Spleen (tissue), 7 donors: ENCODE measurements at regions not wholly inside any gene's neighbourhood (a gene's known extent, or its start where the extent isn't known, plus 50 kb on each side); places are given as distances from the start of the nearest gene placed in this dataset.

Experiments used
- POLR2A ChIP-seq, 3 donors: fragments of 450-650 bp; IDR thresholded peaks; one replicate each; pipeline ENCODE4 v1.5.1; 2017; ENCODE audit warnings: antibody characterized with exemption in 3 of 3, mild to moderate bottlenecking in 1 of 3
- TF ChIP-seq, protein P1 (sequence below), 11 experiments: fragments of 200-600 bp in 7 of 11; fragments of 450-650 bp in 4 of 11; sonication (generic) in 4 of 11; IDR thresholded peaks in 8 of 11; conservative IDR thresholded peaks in 3 of 11; 1 replicate in 7 of 11; 2 replicates in 4 of 11; pipeline versions ENCODE4 v1.4.0 to v1.8.0; 2016 to 2021; ENCODE audit warnings: antibody characterized with exemption in 11 of 11, inconsistent platforms in 4 of 11, mild to moderate bottlenecking in 1 of 11
- donor health status: DM: no; HTN: no; CAD: no; lungs with moderate emphysema.
- donor health status: DM: no; HTN: no; CAD: no.
- donor health status: DM: no; HTN: no; CAD: no.

DNA sequence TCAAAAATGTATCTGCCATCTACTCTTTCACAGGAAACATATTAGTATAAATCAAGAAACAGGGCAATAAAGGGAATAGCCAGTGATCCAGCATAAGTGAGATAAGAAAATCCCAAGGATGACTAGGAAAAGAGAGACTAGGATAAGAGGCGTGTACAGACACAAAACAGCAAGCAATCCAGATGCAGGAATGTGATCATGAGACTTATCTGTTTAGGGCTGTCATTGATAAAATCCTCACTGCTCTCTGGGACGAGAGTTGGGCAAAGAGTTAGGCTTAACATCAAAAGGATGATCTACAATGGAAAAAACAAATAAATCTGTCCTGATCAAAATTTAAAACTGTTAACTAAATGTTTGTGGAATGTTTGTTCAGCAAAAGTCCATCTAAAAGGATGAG lies 1156.8 kb upstream of the C9orf72 start:
- TF ChIP-seq, protein P1, sequence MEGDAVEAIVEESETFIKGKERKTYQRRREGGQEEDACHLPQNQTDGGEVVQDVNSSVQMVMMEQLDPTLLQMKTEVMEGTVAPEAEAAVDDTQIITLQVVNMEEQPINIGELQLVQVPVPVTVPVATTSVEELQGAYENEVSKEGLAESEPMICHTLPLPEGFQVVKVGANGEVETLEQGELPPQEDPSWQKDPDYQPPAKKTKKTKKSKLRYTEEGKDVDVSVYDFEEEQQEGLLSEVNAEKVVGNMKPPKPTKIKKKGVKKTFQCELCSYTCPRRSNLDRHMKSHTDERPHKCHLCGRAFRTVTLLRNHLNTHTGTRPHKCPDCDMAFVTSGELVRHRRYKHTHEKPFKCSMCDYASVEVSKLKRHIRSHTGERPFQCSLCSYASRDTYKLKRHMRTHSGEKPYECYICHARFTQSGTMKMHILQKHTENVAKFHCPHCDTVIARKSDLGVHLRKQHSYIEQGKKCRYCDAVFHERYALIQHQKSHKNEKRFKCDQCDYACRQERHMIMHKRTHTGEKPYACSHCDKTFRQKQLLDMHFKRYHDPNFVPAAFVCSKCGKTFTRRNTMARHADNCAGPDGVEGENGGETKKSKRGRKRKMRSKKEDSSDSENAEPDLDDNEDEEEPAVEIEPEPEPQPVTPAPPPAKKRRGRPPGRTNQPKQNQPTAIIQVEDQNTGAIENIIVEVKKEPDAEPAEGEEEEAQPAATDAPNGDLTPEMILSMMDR (IDR thresholded peaks at IDR 0.05 in 8 of 11, conservative IDR thresholded peaks at IDR 0.05 in 3 of 11) = no peak
- TF ChIP-seq POLR2A (IDR thresholded peaks at IDR 0.05) = no peak
